Psoas muscle (tissue), 7 donors: ENCODE measurements at regions not wholly inside any gene's neighbourhood (a gene's known extent, or its start where the extent isn't known, plus 50 kb on each side); places are given as distances from the start of the nearest gene placed in this dataset.
A peak's percentile ranks its signal among the peaks of the same experiment; 100 is the strongest.

Experiments used
- ATAC-seq, 4 donors: fragments of 200-7000 bp; cut with Tn5 transposase; one replicate each; pipeline ENCODE4 v1.9.1; 2020; ENCODE audit warnings: moderate library complexity in 3 of 4, mild to moderate bottlenecking in 2 of 4
- DNase-seq, 2 donors: peaks; one replicate each; pipeline ENCODE4 v3.0.0-alpha.2; 2020
- H3K27ac ChIP-seq: fragments of 200-600 bp; one replicate; pipeline ENCODE4 v1.8.0; 2022
- H3K27me3 ChIP-seq, 3 donors: fragments of 200-600 bp in 1 of 3; one replicate each; pipeline versions ENCODE4 v1.6.1 to v1.8.0; 2013 to 2022; ENCODE audit warnings: low read length in 2 of 3, mild to moderate bottlenecking in 2 of 3, moderate library complexity in 1 of 3; ENCODE audit not compliant: insufficient read depth in 3 of 3
- H3K36me3 ChIP-seq, 2 donors: fragments of 200-600 bp in 1 of 2; one replicate each; pipeline versions ENCODE4 v1.6.1 to v1.8.0; 2013 to 2022; ENCODE audit warnings: low read depth in 1 of 2, mild to moderate bottlenecking in 1 of 2, moderate library complexity in 1 of 2; ENCODE audit not compliant: insufficient read depth in 1 of 2
- H3K4me1 ChIP-seq: fragments of 200-600 bp; one replicate; pipeline ENCODE4 v1.8.0; 2022
- H3K4me3 ChIP-seq: fragments of 200-600 bp; one replicate; pipeline ENCODE4 v1.8.0; 2022; ENCODE audit warnings: mild to moderate bottlenecking
- H3K9me3 ChIP-seq: fragments of 200-600 bp; one replicate; pipeline ENCODE4 v1.8.0; 2022
- WGBS, 3 donors: extraction: QIAGEN DNeasy Blood & Tissue Kit; methylation state at CpG; one replicate each; pipeline versions ENCODE4 v1.1.6 to v1.1.7; 2013; 5-methylcytosine and 5-hydroxymethylcytosine counted together
- intact Hi-C, 2 donors: fragments of 100-400 bp; cut with DNase I; formaldehyde crosslinking; loops; one replicate each; pipeline versions ENCODE4 v1.11.0 to v1.14.2; 2022
- TF ChIP-seq, protein P1 (sequence below): fragments of 200-600 bp; IDR thresholded peaks from one replicate; pipeline ENCODE4 v1.8.0; 2022; ENCODE audit warnings: antibody characterized with exemption
- donor health status: healthy with polysubstance abuse.
- donor health status: DM: no; HTN: no; CAD: no; lungs with moderate emphysema.
- donor health status: Bipolar disorder and iron deficiency.
- donor health status: healthy.
- donor health status: DM: yes; HTN: yes; CAD: no.
- donor health status: DM: no; HTN: no; CAD: no.
- donor health status: DM: yes; HTN: yes; CAD: no.

DNA sequence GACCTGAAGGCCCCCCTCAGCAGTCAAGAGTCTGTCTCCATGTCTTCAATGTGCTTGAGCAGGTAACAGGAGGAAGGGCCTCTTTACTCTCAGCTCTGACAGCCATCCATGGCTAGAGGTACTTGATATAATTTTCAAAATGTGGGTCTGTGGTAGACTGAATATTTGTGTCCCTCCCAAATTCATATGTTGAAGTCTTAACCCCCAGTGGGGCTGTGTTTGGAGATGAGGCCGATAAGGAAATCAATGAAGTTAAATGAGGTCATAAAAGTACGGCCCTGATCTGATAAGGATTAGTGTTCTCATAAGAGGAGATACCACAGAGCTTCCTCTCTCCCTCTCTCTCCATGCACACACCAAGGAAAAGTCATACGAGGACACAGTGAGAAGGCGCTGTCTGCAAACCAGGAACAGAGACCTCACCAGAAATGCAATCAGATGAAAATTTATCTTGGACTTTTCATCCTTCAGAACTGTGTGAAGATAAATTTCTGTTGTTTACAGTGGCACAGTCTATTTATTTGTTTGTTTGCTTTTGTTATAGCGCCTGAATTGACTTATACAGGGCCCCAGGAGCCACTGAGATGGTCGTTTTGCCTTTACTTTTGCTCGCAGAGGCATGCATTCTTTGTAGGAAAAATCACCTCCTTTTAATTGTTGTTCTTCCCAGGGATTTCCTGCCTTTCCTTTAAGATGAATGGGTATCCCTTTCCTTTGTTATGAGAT is 274.8 kb upstream of the TRIB2 start:
- WGBS, 3 donors = 72 to 77% (median 75%) methylated on average over 7 of the region's 7 CpGs
- Histone ChIP-seq H3K9me3 (no peaks in the 10 kb centered on the region), H3K27me3 (no peaks in the 10 kb centered on the region), H3K27ac (no peak overlapping the region), H3K4me3 (no peak overlapping the region), H3K4me1 (no peaks in the 10 kb centered on the region), H3K36me3 (no peaks in the 10 kb centered on the region)
- ATAC-seq (no peak), DNase-seq (no peak)
- TF ChIP-seq, protein P1, sequence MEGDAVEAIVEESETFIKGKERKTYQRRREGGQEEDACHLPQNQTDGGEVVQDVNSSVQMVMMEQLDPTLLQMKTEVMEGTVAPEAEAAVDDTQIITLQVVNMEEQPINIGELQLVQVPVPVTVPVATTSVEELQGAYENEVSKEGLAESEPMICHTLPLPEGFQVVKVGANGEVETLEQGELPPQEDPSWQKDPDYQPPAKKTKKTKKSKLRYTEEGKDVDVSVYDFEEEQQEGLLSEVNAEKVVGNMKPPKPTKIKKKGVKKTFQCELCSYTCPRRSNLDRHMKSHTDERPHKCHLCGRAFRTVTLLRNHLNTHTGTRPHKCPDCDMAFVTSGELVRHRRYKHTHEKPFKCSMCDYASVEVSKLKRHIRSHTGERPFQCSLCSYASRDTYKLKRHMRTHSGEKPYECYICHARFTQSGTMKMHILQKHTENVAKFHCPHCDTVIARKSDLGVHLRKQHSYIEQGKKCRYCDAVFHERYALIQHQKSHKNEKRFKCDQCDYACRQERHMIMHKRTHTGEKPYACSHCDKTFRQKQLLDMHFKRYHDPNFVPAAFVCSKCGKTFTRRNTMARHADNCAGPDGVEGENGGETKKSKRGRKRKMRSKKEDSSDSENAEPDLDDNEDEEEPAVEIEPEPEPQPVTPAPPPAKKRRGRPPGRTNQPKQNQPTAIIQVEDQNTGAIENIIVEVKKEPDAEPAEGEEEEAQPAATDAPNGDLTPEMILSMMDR = no peak
- intact Hi-C loops = no loop called here

DNA sequence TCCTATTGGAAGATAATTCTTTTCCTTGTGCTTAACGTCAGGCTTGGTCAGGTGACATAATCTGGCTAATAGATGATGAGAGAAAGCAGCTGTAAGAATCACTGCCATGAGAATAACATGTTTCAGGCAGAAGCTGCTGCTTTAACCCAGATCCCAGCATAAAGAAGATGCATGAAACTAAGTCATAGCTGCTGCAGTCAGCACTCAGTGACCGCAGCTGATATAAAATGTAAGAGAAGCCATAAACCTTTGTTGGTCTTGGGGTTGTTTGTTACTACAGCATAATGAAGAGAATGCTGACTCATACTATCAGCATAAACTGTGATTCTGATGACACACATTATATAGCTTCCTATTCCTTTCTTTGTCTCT is 274.3 kb upstream of the TRIB2 start:
- DNase-seq = no peak
- Histone ChIP-seq H3K36me3 (no peaks in the 10 kb centered on the region), H3K27me3 (no peaks in the 10 kb centered on the region), H3K9me3 (no peaks in the 10 kb centered on the region), H3K4me3 (no peak overlapping the region), H3K4me1 (no peaks in the 10 kb centered on the region), H3K27ac (no peak overlapping the region)
- TF ChIP-seq, protein P1 = no peak
- WGBS, 3 donors = 49 to 58% (median 49%) methylated on average over 2 of the region's 2 CpGs
- ATAC-seq = no peak
- intact Hi-C loops = no loop called here

DNA sequence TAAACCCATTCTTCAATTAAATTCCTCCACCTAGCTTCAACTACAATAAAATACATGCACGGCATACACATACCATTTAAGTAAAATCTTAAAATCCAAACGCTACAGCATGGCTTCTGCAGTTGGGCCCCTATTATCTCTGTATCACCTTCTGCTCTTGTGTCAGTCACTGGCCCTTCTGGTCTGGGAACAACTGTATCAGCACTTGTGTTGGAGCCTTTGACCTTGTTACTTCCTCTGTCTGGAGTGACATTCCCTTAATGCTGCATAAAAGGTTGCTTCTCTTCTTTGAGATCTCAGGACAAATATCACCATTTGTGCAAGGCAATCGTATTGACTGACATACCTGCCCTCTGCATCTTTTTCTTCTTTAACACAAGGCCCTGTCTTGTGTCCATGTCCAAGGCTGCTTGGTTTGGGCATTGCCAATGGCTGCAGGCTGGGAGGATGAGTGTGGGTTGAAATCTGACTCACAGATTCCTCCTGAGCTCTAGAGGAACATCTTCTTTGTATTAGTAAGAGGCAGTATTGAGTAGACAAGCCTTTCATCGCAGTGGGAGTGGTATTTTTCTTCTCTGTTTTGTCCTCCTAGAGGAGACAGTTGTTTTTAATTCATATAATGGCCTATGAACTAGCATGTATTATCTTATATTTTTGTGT is 267.8 kb upstream of the TRIB2 start:
- intact Hi-C loops = no loop called here
- Histone ChIP-seq H3K27ac (no peak overlapping the region), H3K36me3 (no peaks in the 10 kb centered on the region), H3K4me3 (no peak overlapping the region), H3K27me3 (no peaks in the 10 kb centered on the region), H3K4me1 (peaks cover 7% of the 10 kb centered on the region), H3K9me3 (no peaks in the 10 kb centered on the region)
- TF ChIP-seq, protein P1 = no peak
- ATAC-seq (no peak), DNase-seq (no peak)
- 90 to 94% (median 93%) methylated on average over 4 of the region's 4 CpGs for WGBS, 3 donors

DNA sequence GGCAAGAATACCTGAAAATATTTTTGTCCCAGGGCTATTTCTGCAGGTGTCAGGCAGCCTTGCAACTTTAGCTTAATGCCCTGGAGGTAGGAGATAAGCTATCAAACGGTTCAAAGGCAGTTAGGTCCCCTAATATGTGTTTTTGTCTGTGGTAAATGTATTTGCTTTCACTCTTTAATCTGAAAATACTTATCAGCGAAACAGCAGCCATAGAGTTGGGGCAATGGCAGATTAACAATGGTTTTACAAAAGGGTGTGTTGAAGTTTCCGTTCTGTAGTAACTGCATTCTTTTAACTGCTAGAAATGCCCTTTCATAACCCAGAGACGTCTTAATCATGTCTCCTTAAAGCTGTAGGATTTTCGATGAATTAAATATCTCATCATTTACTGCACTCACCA is 265.0 kb upstream of the TRIB2 start:
- H3K27me3 ChIP-seq = no peaks in the 10 kb centered on the region
- peaks cover 9% of the 10 kb centered on the region for H3K4me1 ChIP-seq
- H3K4me3 ChIP-seq = peak overlapping the region; percentile 31
- peak in 3 of 4 donors; percentile 1 to 17 (median 2) for ATAC-seq
- no peaks in the 10 kb centered on the region for H3K9me3 ChIP-seq
- TF ChIP-seq, protein P1 = no peak
- H3K27ac ChIP-seq = peak overlapping the region; percentile 77
- DNase-seq = no peak
- H3K36me3 ChIP-seq = no peaks in the 10 kb centered on the region
- WGBS, 3 donors = 43 to 45% (median 43%) methylated on average over 5 of the region's 5 CpGs
- intact Hi-C loops = no loop called here
